Body of pancreas (tissue), 4 donors: ENCODE measurements at regions not wholly inside any gene's neighbourhood (a gene's known extent, or its start where the extent isn't known, plus 50 kb on each side); places are given as distances from the start of the nearest gene placed in this dataset.
"Not testable (repeated sequence)": the region's sequence is repeated elsewhere in the genome, so short reads cannot be mapped to it uniquely, and the experiment has no call there.

Source experiments
- ATAC-seq: fragments of 150-250 bp; one replicate; pipeline ENCODE4 v1.9.1; 2016
- DNase-seq, 4 donors: peaks; one replicate each; pipeline ENCODE4 v3.0.0-alpha.2; 2019
- H3K27ac ChIP-seq, 4 donors: fragments of 200-600 bp; sonication (generic); 1 replicate in 3 of 4; 2 replicates in 1 of 4; pipeline versions ENCODE4 v1.5.1 to v1.6.1; 2016 to 2019; ENCODE audit warnings: mild to moderate bottlenecking in 1 of 4, mixed read lengths in 1 of 4, moderate library complexity in 1 of 4
- H3K27me3 ChIP-seq, 2 donors: fragments of 200-600 bp; sonication (generic); one replicate each; pipeline ENCODE4 v1.6.0; 2016; ENCODE audit warnings: mild to moderate bottlenecking in 1 of 2
- H3K36me3 ChIP-seq, 2 donors: fragments of 200-600 bp; sonication (generic); replicated peaks in 1 of 2; 2 replicates each; pipeline ENCODE4 v1.5.1; 2016; ENCODE audit warnings: low read depth in 2 of 2; ENCODE audit not compliant: insufficient read depth in 1 of 2
- H3K4me1 ChIP-seq: fragments of 200-600 bp; sonication (generic); one replicate; pipeline ENCODE4 v1.6.0; 2016
- H3K4me3 ChIP-seq, 2 donors: fragments of 200-600 bp; sonication (generic); 1 replicate in 1 of 2; 2 replicates in 1 of 2; pipeline ENCODE4 v1.5.1; 2016 to 2019
- H3K9me3 ChIP-seq, 3 donors: fragments of 200-600 bp; sonication (generic); 1 replicate in 2 of 3; 2 replicates in 1 of 3; pipeline ENCODE4 v1.5.1; 2016
- POLR2A ChIP-seq, 3 donors: fragments of 450-650 bp; IDR thresholded peaks; one replicate each; pipeline ENCODE4 v1.6.1; 2016; ENCODE audit warnings: antibody characterized with exemption in 3 of 3, mild to moderate bottlenecking in 2 of 3
- WGBS, 2 donors: methylation state at CpG; one replicate each; pipeline ENCODE4 v1.1.5; 2017; 5-methylcytosine and 5-hydroxymethylcytosine counted together
- intact Hi-C: fragments of 100-400 bp; cut with DNase I; formaldehyde crosslinking; loops from one replicate; pipeline ENCODE4 v1.15.1; 2023
- TF ChIP-seq, protein P1 (sequence below), 7 experiments: fragments of 450-650 bp in 4 of 7; fragments of 200-600 bp in 3 of 7; sonication (generic) in 3 of 7; IDR thresholded peaks; one replicate each; pipeline ENCODE4 v1.5.1; 2016 to 2019; ENCODE audit warnings: antibody characterized with exemption in 7 of 7

DNA sequence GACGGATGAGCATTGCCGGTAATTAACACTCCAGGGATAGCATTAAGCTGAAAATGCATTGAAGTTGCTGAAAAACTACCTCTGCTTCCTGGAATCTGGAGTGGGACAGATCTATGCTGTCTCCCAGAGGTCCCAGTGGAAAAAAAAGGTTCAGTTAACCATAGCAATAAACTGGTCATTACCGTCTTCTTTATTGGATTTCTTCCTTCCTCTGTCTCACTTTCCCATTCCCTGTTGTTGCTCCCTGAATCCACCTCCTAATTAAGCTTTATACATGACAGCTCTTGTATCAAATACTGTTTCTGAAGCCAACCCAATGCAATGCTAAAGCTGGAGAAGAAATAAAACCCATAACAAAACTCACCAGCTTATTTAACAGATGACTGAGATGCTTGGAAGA lies 1805.9 kb downstream of the NCAM2 start:
- intact Hi-C loops: no loop called here
- ATAC-seq: no peak
- Histone ChIP-seq H3K36me3 (no peaks in the 10 kb centered on the region), H3K27me3 (no peaks in the 10 kb centered on the region), H3K4me1 (no peaks in the 10 kb centered on the region), H3K4me3 (no peak overlapping the region), H3K27ac (no peak overlapping the region), H3K9me3 (no peaks in the 10 kb centered on the region)
- DNase-seq: no peak
- TF ChIP-seq, protein P1, sequence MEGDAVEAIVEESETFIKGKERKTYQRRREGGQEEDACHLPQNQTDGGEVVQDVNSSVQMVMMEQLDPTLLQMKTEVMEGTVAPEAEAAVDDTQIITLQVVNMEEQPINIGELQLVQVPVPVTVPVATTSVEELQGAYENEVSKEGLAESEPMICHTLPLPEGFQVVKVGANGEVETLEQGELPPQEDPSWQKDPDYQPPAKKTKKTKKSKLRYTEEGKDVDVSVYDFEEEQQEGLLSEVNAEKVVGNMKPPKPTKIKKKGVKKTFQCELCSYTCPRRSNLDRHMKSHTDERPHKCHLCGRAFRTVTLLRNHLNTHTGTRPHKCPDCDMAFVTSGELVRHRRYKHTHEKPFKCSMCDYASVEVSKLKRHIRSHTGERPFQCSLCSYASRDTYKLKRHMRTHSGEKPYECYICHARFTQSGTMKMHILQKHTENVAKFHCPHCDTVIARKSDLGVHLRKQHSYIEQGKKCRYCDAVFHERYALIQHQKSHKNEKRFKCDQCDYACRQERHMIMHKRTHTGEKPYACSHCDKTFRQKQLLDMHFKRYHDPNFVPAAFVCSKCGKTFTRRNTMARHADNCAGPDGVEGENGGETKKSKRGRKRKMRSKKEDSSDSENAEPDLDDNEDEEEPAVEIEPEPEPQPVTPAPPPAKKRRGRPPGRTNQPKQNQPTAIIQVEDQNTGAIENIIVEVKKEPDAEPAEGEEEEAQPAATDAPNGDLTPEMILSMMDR (IDR thresholded peaks at IDR 0.05): no peak
- no peak for TF ChIP-seq POLR2A (IDR thresholded peaks at IDR 0.05)
- WGBS, 2 donors: 47 to 71% methylated on average over 3 of the region's 3 CpGs

DNA sequence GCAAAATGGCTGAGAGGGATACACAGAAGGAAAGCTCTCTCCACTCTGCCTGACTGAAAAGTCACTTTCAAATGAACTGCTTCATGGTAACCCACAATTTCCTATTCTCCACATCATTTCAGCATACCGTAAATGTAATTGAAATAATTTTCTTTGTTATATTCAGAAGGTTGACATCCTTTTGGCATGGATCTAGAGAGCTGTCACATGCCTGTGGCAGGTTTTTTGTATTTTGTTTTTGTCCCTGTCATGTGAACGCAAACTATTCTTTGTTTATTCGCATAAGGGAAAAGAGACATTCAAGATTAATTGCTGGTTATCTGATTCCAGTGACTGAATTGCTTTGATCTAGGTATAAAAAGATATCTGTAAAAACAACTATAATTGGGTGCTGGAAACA lies 1808.1 kb downstream of the NCAM2 start:
- H3K4me3 ChIP-seq: no peak overlapping the region
- ATAC-seq (no peak), DNase-seq (no peak)
- no peaks in the 10 kb centered on the region for H3K9me3 ChIP-seq
- no peak overlapping the region for H3K27ac ChIP-seq
- WGBS, 2 donors: 60 to 80% methylated on average over 3 of the region's 3 CpGs
- TF ChIP-seq, protein P1 (IDR thresholded peaks at IDR 0.05): no peak
- TF ChIP-seq POLR2A (IDR thresholded peaks at IDR 0.05): no peak
- intact Hi-C loops: no loop called here
- H3K36me3 ChIP-seq: no peaks in the 10 kb centered on the region
- no peaks in the 10 kb centered on the region for H3K4me1 ChIP-seq
- H3K27me3 ChIP-seq: no peaks in the 10 kb centered on the region

DNA sequence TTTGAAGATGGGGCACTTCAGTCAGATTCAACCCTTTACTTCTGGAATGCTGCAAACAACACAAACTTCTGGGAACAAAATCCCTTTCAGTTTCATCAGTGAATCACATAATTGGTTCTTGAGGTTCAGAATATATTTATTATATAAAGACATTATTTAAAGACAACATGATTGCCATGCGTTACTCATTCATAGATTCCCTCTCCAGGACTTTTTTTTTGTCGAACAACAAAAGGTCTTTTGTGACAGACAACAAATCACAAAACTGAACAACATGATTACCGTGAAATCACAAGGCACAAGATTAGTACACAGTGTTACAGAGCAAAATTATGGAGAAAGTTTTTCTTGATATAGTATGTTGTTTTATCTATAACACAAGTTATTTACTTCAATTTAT lies 1815.0 kb downstream of the NCAM2 start:
- no peaks in the 10 kb centered on the region for H3K36me3 ChIP-seq
- TF ChIP-seq POLR2A (IDR thresholded peaks at IDR 0.05): no peak
- TF ChIP-seq, protein P1 (IDR thresholded peaks at IDR 0.05): no peak
- no peaks in the 10 kb centered on the region for H3K27me3 ChIP-seq
- H3K9me3 ChIP-seq: no peaks in the 10 kb centered on the region
- H3K4me3 ChIP-seq: no peak overlapping the region
- intact Hi-C loops: no loop called here
- ATAC-seq: no peak
- 40 to 44% methylated on average over 3 of the region's 3 CpGs for WGBS, 2 donors
- H3K27ac ChIP-seq: no peak overlapping the region
- no peaks in the 10 kb centered on the region for H3K4me1 ChIP-seq
- no peak for DNase-seq

DNA sequence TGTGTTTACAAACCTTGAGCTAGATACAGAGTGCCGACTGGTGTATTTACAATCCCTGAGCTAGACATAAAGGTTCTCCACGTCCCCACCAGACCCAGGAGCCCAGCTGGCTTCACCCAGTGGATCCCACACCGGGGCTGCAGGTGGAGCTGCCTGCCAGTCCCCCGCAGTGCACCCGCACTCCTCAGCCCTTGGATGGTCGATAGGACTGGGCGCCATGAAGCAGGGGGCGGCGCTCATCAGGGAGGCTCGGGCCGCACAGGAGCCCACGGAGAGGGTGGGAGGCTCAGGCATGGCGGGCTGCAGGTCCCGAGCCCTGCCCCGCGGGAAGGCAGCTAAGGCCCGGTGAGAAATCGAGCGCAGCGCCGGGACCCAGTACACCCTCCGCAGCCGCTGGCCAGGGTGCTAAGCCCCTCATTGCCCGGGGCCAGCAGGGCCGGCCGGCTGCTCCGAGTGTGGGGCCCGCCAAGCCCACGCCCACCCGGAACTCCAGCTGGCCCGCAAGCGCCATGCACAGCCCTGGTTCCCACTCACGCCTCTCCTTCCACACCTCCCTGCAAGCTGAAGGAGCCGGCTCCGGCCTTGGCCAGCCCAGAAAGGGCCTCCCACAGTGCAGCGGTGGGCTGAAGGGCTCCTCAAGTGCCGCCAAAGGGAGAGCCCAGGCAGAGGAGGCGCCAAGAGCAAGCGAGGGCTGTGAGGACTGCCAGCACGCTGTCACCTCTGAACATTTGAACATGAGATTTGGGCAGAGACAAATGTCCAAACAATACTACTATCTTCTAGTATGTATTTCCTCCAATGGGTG lies 1820.7 kb downstream of the NCAM2 start:
- H3K4me1 ChIP-seq, H3K4me3 ChIP-seq, H3K36me3 ChIP-seq, ATAC-seq, H3K9me3 ChIP-seq, H3K27me3 ChIP-seq, DNase-seq, intact Hi-C loops, H3K27ac ChIP-seq: not testable (repeated sequence)
- WGBS, 2 donors: 73 to 85% methylated on average over 5 to 11 of the region's 40 CpGs

DNA sequence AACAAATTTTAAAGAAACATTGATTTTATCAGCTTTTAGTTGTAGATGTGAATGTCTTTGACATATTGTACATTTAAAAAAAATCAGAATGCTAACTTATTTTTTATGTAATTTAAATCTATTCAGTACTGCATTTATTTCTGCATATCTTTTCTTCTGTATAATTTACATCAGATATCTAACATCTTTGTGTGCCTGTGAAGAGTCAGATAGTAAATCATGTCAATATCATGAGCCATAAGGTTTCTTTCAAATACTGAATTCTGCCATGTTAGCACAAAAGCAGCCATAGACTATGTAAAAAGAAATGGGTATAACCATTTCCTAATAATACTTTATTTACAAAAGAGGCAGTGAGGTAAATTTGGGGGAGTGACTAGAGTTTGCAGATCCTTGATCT lies 1829.2 kb downstream of the NCAM2 start:
- Histone ChIP-seq H3K4me3 (no peak overlapping the region), H3K9me3 (no peaks in the 10 kb centered on the region), H3K36me3 (no peaks in the 10 kb centered on the region), H3K4me1 (no peaks in the 10 kb centered on the region), H3K27ac (no peak overlapping the region), H3K27me3 (no peaks in the 10 kb centered on the region)
- intact Hi-C loops: no loop called here
- no peak for TF ChIP-seq POLR2A (IDR thresholded peaks at IDR 0.05)
- TF ChIP-seq, protein P1 (IDR thresholded peaks at IDR 0.05): no peak
- ATAC-seq: no peak
- no peak for DNase-seq
